GM12892 (cell line): ENCODE measurements at regions not wholly inside any gene's neighbourhood (a gene's known extent, or its start where the extent isn't known, plus 50 kb on each side); places are given as distances from the start of the nearest gene placed in this dataset.

Experiments
- POLR2A ChIP-seq: IDR thresholded peaks from 2 replicates; pipeline ENCODE4 v1.6.1; 2011; ENCODE audit warnings: low read depth, low read length, control low read depth
- POLR2AphosphoS5 ChIP-seq: IDR thresholded peaks from 2 replicates; pipeline ENCODE4 v1.6.1; 2011; ENCODE audit warnings: low read depth, low read length, control low read depth
- TAF1 ChIP-seq: IDR thresholded peaks from 2 replicates; pipeline ENCODE4 v1.6.1; 2011; ENCODE audit warnings: low read depth, mild to moderate bottlenecking, control low read depth, low read length, borderline replicate concordance

DNA sequence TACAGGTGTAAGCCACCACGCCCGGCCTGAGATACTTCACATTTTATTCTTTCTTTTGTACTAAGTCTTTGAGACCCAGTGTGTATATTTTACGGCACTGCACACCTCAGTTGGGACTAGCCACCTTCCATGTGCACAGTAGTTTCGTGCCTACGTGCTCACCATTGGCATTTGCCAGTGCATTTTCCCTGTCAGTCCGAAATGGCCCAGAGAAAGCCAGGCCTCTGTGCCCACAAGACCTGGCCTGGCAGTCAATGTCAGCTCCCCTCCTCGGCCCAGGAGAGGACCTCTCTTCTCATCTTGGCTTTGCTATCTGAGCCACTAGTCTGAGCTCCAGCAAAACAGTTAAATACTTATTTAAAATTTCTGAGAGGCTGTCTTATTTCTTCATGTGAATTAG, 147.8 kb upstream of the KLHL29 start:
- TF ChIP-seq POLR2A = no peak
- TF ChIP-seq POLR2AphosphoS5 = no peak
- TF ChIP-seq TAF1 = no peak
